ENCODE measurements at regions not wholly inside any gene's neighbourhood (a gene's known extent, or its start where the extent isn't known, plus 50 kb on each side); places are given as distances from the start of the nearest gene placed in this dataset.

DNA sequence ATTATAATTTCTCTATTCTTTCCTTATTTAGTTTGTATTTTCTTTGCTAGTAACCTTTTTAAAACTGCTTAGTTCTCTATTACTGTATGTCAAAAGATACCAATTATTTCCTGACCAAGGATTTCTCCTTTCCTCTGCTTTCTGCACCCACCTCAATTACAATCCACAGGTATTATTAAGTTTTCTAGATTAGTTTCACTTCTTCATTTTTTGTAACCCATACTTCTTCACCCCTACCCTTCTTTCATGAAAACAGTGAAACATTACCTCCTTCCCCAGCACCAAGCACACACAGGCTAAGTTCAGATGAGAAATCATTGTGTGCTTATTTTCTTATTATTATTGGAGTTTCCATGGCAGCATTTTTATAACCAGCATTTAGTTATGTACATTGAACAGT is 318.5 kb upstream of the MDGA2 start:
- TF ChIP-seq ZNF274 (IDR thresholded peaks at IDR 0.05; ENCODE audit: low read depth, low read length) (no peak), YY1 (IDR thresholded peaks at IDR 0.05; ENCODE audit: insufficient read depth, insufficient read length) (no peak)
